ENCODE measurements at regions not wholly inside any gene's neighbourhood (a gene's known extent, or its start where the extent isn't known, plus 50 kb on each side); places are given as distances from the start of the nearest gene placed in this dataset.

- TF ChIP-seq POLR2A (IDR thresholded peaks at IDR 0.05) (no peak), CTCF (IDR thresholded peaks at IDR 0.05) (no peak)
Observed at GRCh38 chr4:130689181-130689580, 1593.2 kb downstream of the C4orf33 start.
